GM12878 (cell line): ENCODE measurements at regions not wholly inside any gene's neighbourhood (a gene's known extent, or its start where the extent isn't known, plus 50 kb on each side); places are given as distances from the start of the nearest gene placed in this dataset.

ENCODE experiments used
- BMI1 ChIP-seq: fragments of 450-650 bp; IDR thresholded peaks from 2 replicates; pipeline ENCODE4 v1.6.1; 2016; ENCODE audit warnings: mild to moderate bottlenecking, moderate library complexity, borderline replicate concordance
- EGR1 ChIP-seq, 2 experiments: IDR thresholded peaks; 1 replicate in 1 of 2; 2 replicates in 1 of 2; pipeline ENCODE4 v1.6.1; 2011 to 2012; ENCODE audit warnings: low read depth in 2 of 2, low read length in 2 of 2, borderline replicate concordance in 1 of 2, mild to moderate bottlenecking in 1 of 2, moderate library complexity in 1 of 2
- HCFC1 ChIP-seq: fragments of 150-350 bp; IDR thresholded peaks from 2 replicates; pipeline ENCODE4 v1.6.1; 2014; ENCODE audit warnings: low read length
- RELA ChIP-seq: fragments of 450-650 bp; IDR thresholded peaks from 2 replicates; pipeline ENCODE4 v1.8.0; 2014; ENCODE audit warnings: borderline replicate concordance; ENCODE audit not compliant: partially characterized antibody
- SUZ12 ChIP-seq: fragments of 200-600 bp; sonication (generic); IDR thresholded peaks from one replicate; pipeline ENCODE4 v1.6.1; 2018; ENCODE audit warnings: antibody characterized with exemption, mild to moderate bottlenecking; ENCODE audit not compliant: unreplicated experiment
- TCF3 ChIP-seq: IDR thresholded peaks from 2 replicates; pipeline ENCODE4 v1.6.1; 2012; ENCODE audit warnings: low read depth, mild to moderate bottlenecking, low read length, borderline replicate concordance; ENCODE audit not compliant: insufficient read depth
- TF ChIP-seq, protein P1 (sequence below): fragments of 450-650 bp; IDR thresholded peaks from 2 replicates; pipeline ENCODE4 v1.6.1; 2018; ENCODE audit warnings: borderline replicate concordance, mild to moderate bottlenecking; ENCODE audit not compliant: partially characterized antibody
- TF ChIP-seq, protein P2 (sequence below): IDR thresholded peaks from 2 replicates; pipeline ENCODE4 v1.6.1; 2012; ENCODE audit warnings: low read depth, low read length, improper control_type of control experiment
- TF ChIP-seq, protein P3 (sequence below): fragments of 450-650 bp; IDR thresholded peaks from 2 replicates; pipeline ENCODE4 v1.6.1; 2016; ENCODE audit warnings: mild to moderate bottlenecking, moderate library complexity, borderline replicate concordance

DNA sequence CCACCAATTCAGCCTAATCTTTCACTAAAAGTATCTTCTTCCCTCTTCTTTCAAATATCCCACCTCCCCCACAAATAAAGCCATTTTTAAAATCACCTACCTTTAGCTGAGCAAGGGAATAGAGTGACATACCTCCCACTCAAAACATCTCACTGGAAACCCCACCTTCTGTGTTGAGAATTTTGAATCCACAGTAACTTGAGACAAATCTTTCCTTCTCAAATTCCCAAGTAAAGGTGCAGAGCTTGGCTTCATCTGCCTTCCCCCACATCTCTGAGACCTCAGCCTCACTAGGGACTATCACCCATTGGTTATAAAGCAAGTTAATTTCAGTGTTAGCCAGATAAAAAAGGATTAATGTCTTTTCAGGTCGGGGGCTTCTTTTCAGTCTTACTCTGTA, 180.4 kb downstream of the INO80D start (continued):
- TF ChIP-seq EGR1 (IDR thresholded peaks at IDR 0.05; ENCODE audit: borderline replicate concordance in 1 of 2, low read depth in 2 of 2, low read length in 2 of 2) (no peak), SUZ12 (no peak), TCF3 (no peak), RELA (no peak), HCFC1 (no peak), BMI1 (no peak)
- TF ChIP-seq, protein P1, sequence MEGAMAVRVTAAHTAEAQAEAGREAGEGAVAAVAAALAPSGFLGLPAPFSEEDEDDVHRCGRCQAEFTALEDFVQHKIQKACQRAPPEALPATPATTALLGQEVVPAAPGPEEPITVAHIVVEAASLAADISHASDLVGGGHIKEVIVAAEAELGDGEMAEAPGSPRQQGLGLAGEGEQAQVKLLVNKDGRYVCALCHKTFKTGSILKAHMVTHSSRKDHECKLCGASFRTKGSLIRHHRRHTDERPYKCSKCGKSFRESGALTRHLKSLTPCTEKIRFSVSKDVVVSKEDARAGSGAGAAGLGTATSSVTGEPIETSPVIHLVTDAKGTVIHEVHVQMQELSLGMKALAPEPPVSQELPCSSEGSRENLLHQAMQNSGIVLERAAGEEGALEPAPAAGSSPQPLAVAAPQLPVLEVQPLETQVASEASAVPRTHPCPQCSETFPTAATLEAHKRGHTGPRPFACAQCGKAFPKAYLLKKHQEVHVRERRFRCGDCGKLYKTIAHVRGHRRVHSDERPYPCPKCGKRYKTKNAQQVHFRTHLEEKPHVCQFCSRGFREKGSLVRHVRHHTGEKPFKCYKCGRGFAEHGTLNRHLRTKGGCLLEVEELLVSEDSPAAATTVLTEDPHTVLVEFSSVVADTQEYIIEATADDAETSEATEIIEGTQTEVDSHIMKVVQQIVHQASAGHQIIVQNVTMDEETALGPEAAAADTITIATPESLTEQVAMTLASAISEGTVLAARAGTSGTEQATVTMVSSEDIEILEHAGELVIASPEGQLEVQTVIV, result no peak
- TF ChIP-seq, protein P2, sequence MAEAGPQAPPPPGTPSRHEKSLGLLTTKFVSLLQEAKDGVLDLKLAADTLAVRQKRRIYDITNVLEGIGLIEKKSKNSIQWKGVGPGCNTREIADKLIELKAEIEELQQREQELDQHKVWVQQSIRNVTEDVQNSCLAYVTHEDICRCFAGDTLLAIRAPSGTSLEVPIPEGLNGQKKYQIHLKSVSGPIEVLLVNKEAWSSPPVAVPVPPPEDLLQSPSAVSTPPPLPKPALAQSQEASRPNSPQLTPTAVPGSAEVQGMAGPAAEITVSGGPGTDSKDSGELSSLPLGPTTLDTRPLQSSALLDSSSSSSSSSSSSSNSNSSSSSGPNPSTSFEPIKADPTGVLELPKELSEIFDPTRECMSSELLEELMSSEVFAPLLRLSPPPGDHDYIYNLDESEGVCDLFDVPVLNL, result no peak
- TF ChIP-seq, protein P3, sequence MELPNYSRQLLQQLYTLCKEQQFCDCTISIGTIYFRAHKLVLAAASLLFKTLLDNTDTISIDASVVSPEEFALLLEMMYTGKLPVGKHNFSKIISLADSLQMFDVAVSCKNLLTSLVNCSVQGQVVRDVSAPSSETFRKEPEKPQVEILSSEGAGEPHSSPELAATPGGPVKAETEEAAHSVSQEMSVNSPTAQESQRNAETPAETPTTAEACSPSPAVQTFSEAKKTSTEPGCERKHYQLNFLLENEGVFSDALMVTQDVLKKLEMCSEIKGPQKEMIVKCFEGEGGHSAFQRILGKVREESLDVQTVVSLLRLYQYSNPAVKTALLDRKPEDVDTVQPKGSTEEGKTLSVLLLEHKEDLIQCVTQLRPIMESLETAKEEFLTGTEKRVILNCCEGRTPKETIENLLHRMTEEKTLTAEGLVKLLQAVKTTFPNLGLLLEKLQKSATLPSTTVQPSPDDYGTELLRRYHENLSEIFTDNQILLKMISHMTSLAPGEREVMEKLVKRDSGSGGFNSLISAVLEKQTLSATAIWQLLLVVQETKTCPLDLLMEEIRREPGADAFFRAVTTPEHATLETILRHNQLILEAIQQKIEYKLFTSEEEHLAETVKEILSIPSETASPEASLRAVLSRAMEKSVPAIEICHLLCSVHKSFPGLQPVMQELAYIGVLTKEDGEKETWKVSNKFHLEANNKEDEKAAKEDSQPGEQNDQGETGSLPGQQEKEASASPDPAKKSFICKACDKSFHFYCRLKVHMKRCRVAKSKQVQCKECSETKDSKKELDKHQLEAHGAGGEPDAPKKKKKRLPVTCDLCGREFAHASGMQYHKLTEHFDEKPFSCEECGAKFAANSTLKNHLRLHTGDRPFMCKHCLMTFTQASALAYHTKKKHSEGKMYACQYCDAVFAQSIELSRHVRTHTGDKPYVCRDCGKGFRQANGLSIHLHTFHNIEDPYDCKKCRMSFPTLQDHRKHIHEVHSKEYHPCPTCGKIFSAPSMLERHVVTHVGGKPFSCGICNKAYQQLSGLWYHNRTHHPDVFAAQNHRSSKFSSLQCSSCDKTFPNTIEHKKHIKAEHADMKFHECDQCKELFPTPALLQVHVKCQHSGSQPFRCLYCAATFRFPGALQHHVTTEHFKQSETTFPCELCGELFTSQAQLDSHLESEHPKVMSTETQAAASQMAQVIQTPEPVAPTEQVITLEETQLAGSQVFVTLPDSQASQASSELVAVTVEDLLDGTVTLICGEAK, result no peak
